AG09319 (cell line): ENCODE measurements at regions not wholly inside any gene's neighbourhood (a gene's known extent, or its start where the extent isn't known, plus 50 kb on each side); places are given as distances from the start of the nearest gene placed in this dataset.
A peak's percentile ranks its signal among the peaks of the same experiment; 100 is the strongest.

Source experiments
- DNase-seq: peaks from one replicate; pipeline ENCODE4 v3.0.0-alpha.2; 2010; ENCODE audit warnings: low read depth; ENCODE audit errors: extremely low read depth
- CTCF ChIP-seq: IDR thresholded peaks from 2 replicates; pipeline ENCODE4 v1.5.1; 2011; ENCODE audit warnings: low read depth, mild to moderate bottlenecking, inconsistent platforms, low read length, moderate library complexity

DNA sequence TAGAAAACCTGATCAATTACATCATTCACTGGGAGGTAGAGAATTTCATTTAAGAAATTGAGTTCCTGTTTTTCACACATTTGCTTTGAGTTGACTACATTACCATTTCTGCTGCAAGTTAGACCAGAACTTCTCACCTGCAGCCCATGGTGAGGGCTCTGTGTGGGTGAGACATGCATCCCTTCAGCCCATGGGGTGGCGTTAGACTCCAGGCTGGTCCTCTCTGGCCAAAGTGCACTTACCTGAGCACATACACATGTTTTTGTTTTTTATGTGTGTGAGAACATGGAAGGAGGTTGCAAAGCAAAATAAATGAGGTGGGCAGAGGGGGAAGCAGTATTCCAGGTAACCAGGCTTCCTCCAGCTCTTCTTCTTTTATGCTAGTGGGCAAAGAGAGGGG lies 470.2 kb downstream of the PMP22 start:
- no peak for DNase-seq
- no peak for TF ChIP-seq CTCF

DNA sequence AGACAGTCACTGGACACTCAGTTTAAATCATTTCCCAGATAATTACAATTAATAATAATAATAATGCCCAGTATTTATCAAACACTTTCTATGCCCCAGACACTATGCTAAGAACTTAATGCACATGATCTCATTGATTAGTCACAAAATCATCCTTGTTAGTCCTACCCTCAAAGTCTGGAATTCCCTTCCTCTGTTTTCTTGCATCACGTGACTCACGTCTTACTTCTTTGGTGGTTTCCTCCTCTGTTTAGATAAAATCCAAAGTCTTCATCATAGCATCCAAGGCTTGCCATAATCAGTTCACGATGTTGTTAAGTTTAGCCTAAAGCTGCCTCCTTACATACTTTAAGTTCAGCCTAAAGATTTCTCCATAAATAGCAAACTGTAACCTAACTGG lies 471.9 kb downstream of the PMP22 start:
- DNase-seq = peak; percentile 18
- TF ChIP-seq CTCF = no peak

DNA sequence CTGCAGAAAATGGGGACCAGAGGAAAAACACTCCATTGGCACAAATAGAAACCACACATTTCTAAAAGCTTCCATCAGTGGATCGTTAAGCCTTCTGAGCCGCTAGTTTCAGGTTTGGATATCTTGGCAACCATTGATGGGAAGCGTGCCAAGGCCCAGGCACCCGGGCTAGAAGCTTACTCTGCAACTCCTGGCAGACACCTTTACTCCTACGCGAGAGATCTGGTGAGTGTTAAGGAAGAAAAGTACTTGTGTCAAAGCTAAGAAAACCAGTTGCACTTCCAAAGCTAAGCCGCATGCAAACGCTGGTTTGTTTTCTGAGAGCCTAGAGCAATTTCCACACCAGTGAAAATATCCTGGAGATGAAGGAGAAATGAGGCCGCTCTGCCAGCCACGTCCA lies 472.4 kb downstream of the PMP22 start:
- no peak for DNase-seq
- TF ChIP-seq CTCF = no peak

- no peak for DNase-seq
- TF ChIP-seq CTCF = no peak
These were observed 473.9 kb downstream of the PMP22 start for GRCh38 chr17:14791221-14791620.

DNA sequence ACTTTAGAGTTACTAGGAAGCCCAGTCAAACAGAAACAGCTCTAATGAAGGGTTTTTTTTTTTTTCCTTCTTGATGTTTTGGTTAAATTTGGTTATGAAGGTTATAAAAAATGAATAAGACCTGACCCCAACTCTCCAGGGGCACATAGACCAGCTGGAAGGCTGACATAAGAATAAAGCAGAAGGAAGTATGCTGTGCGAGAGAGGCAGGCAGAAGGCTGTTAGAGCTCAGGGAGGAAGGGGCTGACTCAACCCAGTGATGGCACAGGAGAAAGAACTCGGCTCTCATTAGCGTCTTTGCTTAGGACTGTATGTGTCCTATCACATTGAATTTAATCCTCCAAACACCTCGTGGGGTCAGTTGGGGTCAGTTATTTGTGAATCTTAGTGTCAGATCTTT lies 474.6 kb downstream of the PMP22 start:
- DNase-seq = no peak
- no peak for TF ChIP-seq CTCF

GRCh38 chr17:14784997-14785696 lies 480.0 kb downstream of the PMP22 start:
- no peak for DNase-seq
- TF ChIP-seq CTCF = no peak

- no peak for DNase-seq
- no peak for TF ChIP-seq CTCF
These were observed 480.2 kb downstream of the HS3ST3B1 start for GRCh38 chr17:14781123-14781522.
